SHP77 (cell line): ENCODE measurements at regions not wholly inside any gene's neighbourhood (a gene's known extent, or its start where the extent isn't known, plus 50 kb on each side); places are given as distances from the start of the nearest gene placed in this dataset.
"Not testable (repeated sequence)": the region's sequence is repeated elsewhere in the genome, so short reads cannot be mapped to it uniquely, and the experiment has no call there.

Source experiments
- DNase-seq, 2 experiments: peaks; one replicate each; lab custom pipeline; 2025; lab: John Stamatoyannopoulos, UW

- DNase-seq = no peak
Observed at GRCh38 chr16:52309446-52310416, 237.2 kb downstream of the TOX3 start.

DNA sequence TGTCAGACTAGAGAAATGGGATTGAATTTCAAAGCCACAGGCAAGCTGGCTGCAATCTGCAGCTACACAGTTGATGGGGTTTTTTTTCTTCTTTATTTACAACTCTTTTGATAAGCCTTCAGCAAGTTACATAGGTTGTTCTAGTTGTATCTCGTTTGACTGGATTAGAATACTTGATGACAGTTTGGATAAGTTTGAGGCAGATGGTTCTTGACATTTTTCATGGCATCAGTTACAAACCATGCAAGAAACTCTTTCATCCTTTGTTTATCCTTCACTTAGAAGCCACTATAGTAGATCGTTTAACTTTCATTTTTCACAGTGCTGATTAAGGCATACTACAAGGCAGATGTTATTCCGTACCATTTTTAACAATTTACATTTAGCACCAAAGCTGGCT is 238.9 kb downstream of the TOX3 start:
- DNase-seq = peak in 1 of 2 experiments; percentile 1

DNA sequence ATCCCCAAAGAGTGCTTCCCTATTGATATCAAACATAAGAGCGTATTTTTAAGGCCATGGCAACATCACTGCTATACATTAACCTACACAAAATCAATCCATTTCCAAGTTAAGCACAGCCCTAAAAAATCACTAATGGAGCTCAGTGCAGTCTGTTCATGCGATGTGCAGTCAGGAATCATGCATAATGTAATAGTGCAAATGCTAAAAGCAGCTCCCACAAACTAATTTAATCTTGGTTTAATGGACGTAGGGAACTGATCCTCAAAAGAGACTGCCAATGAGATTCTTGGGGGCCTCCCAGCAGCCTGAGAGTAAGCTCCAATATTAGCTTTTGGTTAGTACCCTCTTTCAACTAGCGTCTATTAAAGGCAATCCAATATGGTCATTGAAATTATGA is 245.9 kb downstream of the TOX3 start:
- no peak for DNase-seq

GRCh38 chr16:52298769-52299168 is 248.2 kb downstream of the TOX3 start:
- DNase-seq = no peak

- DNase-seq = not testable (repeated sequence)
Observed at GRCh38 chr16:52296706-52297315, 250.1 kb downstream of the TOX3 start.

GRCh38 chr16:52296076-52296475 is 250.9 kb downstream of the TOX3 start:
- no peak for DNase-seq

- DNase-seq = no peak
Observed at GRCh38 chr16:52294660-52295059, 252.3 kb downstream of the TOX3 start.

DNA sequence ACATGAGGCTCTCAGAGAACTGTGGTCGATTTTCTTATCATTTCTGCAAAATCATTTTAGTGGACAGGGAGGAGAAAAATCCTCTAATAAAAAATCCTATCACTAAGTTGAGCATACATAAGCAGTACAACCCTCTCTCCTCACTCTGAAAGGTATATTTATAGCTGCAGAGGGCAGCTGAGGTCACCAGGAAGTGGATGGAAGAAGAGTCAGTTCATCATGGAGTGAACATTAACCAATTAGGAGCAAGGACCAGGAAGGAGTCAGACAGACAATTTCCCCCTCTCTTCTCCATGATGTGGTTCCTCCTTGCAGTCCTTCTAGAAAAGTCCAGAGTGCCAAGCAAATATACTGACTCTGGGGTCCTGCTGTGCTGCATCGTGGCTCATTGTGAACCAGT is 253.7 kb downstream of the TOX3 start:
- no peak for DNase-seq

GRCh38 chr16:52283584-52284375 is 263.2 kb downstream of the TOX3 start:
- DNase-seq = no peak

DNA sequence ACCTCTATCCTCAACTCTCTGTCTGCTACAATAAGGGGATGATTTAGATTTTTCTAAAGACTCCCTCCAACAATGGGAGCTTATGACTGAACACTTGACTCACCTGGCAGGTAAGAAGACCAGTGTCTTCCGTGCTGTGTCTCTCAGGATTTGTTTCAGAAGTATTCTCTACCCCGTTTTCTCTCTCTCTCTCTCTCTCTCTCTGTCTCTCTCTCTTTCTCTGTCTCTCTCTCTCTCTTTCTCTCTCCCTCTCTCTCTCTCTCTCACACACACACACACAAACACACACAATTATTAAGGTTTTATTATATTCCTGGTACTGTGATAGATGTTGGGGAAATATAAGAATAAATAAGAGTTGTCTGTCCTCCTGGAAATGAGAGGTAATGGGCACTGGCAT is 263.9 kb downstream of the TOX3 start:
- no peak for DNase-seq

GRCh38 chr16:52280086-52280485 is 266.9 kb downstream of the TOX3 start:
- no peak for DNase-seq

- no peak for DNase-seq
Observed at GRCh38 chr16:52271088-52271750, 275.7 kb downstream of the TOX3 start.

GRCh38 chr16:52265446-52265861 is 281.5 kb downstream of the TOX3 start:
- peak; percentile 83 to 91 for DNase-seq

DNA sequence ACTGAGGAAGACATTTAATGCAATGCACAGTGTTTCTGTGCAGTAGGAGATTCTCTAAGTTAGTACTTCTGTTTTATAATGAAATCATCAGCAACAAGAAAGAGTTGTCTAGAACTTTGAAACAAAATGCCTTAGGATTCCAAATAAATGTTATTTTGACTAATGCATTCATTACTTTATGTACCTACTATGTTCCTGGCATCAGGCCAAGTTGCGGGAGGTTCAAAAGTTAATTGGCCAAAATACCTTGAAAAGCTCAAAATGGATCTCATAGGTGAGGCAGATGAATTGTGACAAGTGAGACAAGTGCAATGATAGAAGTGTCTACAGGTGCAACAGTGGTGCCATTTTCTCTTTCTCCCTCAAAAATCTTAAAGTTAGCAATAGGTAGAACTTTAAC is 289.4 kb downstream of the TOX3 start:
- no peak for DNase-seq

DNA sequence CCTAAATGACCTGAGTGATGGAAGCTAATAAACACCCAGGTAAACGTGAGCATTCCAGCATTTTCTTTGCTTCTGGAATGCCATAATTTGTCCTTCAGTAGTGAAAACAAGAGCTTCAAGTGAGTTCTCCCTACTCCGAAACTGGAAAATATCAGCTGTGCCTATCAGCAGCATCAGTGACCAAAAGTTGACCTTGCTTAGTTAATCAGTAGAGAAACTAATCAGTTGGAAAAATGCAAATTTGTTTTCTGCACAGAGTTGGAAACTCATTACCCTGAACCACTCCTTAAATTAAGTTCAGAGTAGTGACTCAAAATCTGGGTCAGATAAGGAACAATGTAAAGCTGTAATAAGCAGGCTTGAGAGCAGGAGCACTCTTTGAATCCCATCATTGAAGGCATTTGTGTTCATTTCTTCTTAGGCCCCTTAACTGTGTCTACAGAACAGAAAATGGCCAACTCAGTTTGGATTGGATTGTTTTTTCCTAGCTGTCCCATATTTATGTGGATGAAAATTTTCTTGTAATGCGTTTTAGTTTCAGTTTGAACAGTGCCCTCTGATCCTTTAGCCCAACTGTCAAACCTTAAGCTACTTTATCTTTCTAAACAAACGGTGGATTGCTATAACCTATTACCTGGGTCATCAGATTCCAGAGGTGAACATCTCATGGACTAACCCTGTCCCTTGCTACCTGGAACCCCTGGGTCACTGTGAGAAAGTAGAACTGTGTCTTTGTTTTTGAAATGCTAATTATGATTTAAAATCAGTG is 290.4 kb downstream of the TOX3 start:
- no peak for DNase-seq

DNA sequence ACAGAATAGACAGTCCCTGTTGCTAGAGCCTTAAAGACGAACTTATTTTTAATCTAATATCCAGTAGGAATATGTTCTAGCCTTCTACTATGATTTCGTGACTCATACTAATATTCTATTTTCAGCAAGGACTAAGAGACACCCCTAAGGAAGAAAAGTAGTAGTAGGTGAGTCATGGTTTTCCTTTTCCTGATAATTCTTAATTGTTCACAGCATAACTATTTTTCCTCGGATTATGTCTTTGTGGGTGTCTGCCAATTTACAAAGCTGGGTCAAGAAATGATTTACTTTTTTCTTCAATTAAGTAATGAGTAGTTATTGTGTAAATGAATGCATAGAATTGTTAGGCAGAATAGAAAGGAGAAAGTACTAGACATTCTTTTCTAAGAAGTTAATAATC is 292.2 kb downstream of the TOX3 start:
- no peak for DNase-seq

DNA sequence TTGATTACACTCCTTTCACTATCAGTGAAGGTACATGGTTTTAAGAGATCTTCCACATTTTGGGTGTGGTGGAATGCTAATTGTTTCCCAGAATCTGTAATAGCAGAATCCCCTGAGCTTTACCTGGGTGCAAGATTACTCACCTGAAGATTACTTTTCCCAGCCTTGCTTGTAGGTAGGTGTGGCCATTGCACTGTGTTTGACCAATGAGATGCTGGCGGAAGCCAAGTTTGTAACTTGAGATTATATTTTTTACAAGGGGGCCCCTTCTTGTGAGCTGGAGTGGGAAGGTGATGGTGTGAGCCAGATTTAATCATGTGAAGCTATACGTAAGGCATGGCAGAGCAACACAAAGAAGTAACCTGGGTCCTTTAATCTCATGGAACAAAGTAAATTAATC is 294.3 kb downstream of the TOX3 start:
- no peak for DNase-seq

- no peak for DNase-seq
Observed at GRCh38 chr16:52251495-52251894, 295.4 kb downstream of the TOX3 start.

- DNase-seq = no peak
Observed at GRCh38 chr16:52247737-52248136, 299.2 kb downstream of the TOX3 start.

DNA sequence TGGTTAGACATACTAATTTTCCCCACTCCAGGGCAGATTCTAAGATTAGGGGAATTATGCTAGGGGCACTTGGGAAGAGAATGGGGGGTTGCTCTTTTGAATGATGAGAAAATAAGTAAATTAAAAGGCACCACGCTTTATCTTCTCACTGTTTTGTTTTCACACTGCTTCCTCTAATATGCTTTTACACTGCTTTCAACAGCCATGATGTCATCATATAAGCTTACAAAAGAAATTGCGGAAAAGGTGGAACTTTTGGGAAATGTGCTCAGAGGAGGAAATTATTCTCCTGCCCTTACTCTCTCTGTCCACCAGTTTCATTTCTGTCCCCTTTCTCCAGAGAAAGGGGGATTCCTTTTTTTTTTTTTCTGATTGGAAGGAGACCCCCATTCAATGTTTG is 308.2 kb downstream of the TOX3 start:
- DNase-seq = no peak

- DNase-seq = no peak
Observed at GRCh38 chr16:52237823-52238222, 309.1 kb downstream of the TOX3 start.
